ENCODE measurements at regions not wholly inside any gene's neighbourhood (a gene's known extent, or its start where the extent isn't known, plus 50 kb on each side); places are given as distances from the start of the nearest gene placed in this dataset.

DNA sequence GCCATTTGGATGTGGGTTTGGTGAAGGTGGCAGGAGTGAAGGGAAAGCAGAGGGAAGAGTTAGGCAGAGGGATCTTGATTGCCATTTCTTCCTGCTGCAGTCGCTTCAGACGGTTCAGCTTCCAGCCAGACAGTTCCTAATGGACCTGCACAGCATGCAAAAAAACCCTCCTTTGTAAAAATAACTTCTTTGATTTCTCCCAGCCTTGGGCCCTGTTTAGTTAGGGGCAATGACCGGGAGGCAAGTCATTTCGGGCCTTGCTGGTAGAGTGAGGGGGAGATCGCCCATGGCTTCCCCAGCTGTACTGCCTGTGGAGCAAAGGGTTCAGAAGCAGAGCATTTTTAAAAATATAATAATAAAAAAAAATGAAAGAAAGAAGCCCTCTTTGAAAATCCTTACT, 67.2 kb upstream of the TLE1 start:
- no peak overlapping the region for H3K27ac ChIP-seq
- H3K4me3 ChIP-seq: no peak overlapping the region
- no peaks in the 10 kb centered on the region for H3K4me1 ChIP-seq
- TF ChIP-seq EP300 (IDR thresholded peaks at IDR 0.05) (no peak), CTCF (IDR thresholded peaks at IDR 0.05) (no peak), POLR2A (IDR thresholded peaks at IDR 0.05) (no peak), POLR2AphosphoS5 (IDR thresholded peaks at IDR 0.05) (no peak)
- 96 to 97% methylated on average over 5 of the region's 5 CpGs for WGBS, 2 donors
- no peak for DNase-seq
- intact Hi-C loops (cut with DNase I): no loop called here
- H3K36me3 ChIP-seq: no peaks in the 10 kb centered on the region
- no peaks in the 10 kb centered on the region for H3K27me3 ChIP-seq
- no peaks in the 10 kb centered on the region for H3K9me3 ChIP-seq

DNA sequence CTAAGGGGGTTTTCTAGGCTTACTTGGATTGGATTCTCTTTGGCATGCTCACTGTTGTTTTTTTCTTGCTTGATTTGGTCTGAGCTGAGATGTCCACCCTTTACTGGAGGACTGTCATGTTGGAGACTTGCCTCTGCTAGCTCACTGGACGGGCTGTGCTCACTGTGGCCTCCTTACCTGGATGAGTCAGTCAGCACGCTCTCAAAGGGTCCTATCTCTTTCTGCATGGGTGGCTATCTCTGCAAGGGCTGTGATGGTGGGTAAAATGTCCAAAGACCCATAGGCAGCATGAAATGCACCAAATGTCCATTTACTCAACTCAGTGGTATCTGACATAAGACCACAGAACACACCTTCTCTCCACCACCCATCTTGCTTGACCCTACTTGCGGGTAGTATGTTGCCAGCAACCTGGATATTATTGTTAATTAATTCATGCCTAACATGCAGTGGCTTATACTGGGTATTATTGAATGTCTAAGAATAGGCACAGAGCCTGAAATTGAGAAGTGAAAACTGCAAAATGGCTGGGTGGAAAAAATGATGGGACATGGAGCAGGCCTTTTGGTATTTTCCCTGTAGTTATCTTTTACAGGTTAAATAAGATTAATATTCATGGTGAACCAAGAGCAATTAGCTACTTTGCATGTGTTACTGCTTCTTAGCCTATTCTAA, 68.9 kb upstream of the TLE1 start:
- Histone ChIP-seq H3K4me1 (no peaks in the 10 kb centered on the region), H3K27ac (no peak overlapping the region), H3K4me3 (no peak overlapping the region), H3K9me3 (no peaks in the 10 kb centered on the region), H3K36me3 (no peaks in the 10 kb centered on the region), H3K27me3 (no peaks in the 10 kb centered on the region)
- no peak for DNase-seq
- TF ChIP-seq POLR2A (IDR thresholded peaks at IDR 0.05): no peak
- no peak for TF ChIP-seq EP300 (IDR thresholded peaks at IDR 0.05)
- no peak for TF ChIP-seq CTCF (IDR thresholded peaks at IDR 0.05)
- no peak for TF ChIP-seq POLR2AphosphoS5 (IDR thresholded peaks at IDR 0.05)
- intact Hi-C loops (cut with DNase I): no loop called here
- 93 to 94% methylated on average over 3 of the region's 3 CpGs for WGBS, 2 donors

GRCh38 chr9:81759680-81760215, 70.4 kb upstream of the TLE1 start:
- Histone ChIP-seq H3K4me3 (no peak overlapping the region), H3K4me1 (no peaks in the 10 kb centered on the region), H3K9me3 (no peaks in the 10 kb centered on the region), H3K36me3 (no peaks in the 10 kb centered on the region), H3K27ac (no peak overlapping the region), H3K27me3 (no peaks in the 10 kb centered on the region)
- WGBS, 2 donors: 73 to 82% methylated on average over 5 of the region's 5 CpGs
- peak; percentile 29 to 76 (median 46) for TF ChIP-seq POLR2AphosphoS5 (IDR thresholded peaks at IDR 0.05)
- peak in 1 of 4 donors; percentile 40 for TF ChIP-seq EP300 (IDR thresholded peaks at IDR 0.05)
- no peak for TF ChIP-seq POLR2A (IDR thresholded peaks at IDR 0.05)
- no peak for DNase-seq
- intact Hi-C loops (cut with DNase I): no loop called here

DNA sequence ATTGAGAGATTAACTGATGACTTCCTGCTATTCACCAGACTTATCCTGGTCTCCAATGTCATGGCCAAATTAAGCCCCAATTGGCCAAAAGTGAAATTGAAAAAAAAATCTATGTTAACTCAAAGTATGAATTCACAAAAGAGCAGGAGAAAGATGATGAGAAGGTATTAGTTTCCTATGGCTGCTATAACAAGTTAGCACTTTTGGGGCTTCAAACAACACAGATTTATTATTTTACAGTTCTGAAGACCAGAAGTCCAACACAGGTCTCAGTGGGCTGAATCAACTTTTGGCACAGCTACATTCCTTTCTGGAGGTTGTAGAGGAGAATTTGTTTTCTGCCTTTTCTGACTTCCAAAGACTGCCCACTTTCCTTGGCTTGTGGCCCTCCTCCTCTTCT, 78.6 kb upstream of the TLE1 start:
- Histone ChIP-seq H3K4me1 (no peaks in the 10 kb centered on the region), H3K36me3 (no peaks in the 10 kb centered on the region), H3K27ac (no peak overlapping the region), H3K9me3 (peaks cover 0 to 3% (median 0%) of the 10 kb centered on the region in 4 donors), H3K4me3 (no peak overlapping the region), H3K27me3 (no peaks in the 10 kb centered on the region)
- TF ChIP-seq EP300 (IDR thresholded peaks at IDR 0.05): no peak
- no peak for TF ChIP-seq POLR2AphosphoS5 (IDR thresholded peaks at IDR 0.05)
- TF ChIP-seq CTCF (IDR thresholded peaks at IDR 0.05): no peak
- TF ChIP-seq POLR2A (IDR thresholded peaks at IDR 0.05): no peak
- intact Hi-C loops (cut with DNase I): no loop called here
- DNase-seq: no peak

DNA sequence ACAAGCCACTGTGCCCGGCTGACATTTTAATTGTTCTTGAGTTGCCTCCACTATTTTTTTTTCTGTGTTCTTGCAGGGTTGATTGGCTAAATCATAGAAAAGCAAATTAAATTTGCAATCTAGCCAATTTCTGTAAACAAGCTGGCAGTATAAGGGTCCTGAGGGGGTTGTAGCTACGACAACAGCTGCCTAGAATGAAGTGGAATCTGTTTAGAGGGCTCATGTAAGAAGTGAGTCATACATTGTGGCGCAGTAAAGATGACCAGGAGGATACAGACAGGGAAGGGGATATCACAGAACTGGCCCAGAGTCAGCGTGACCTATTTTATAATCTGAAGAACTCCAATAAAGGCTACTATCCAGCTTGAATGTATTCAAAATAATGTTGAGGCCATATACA, 82.2 kb upstream of the TLE1 start:
- H3K27me3 ChIP-seq: no peaks in the 10 kb centered on the region
- TF ChIP-seq POLR2AphosphoS5 (IDR thresholded peaks at IDR 0.05): no peak
- TF ChIP-seq CTCF (IDR thresholded peaks at IDR 0.05): no peak
- TF ChIP-seq POLR2A (IDR thresholded peaks at IDR 0.05): no peak
- TF ChIP-seq EP300 (IDR thresholded peaks at IDR 0.05): no peak
- no peak for DNase-seq
- no peak overlapping the region for H3K27ac ChIP-seq
- H3K4me1 ChIP-seq: no peaks in the 10 kb centered on the region
- H3K9me3 ChIP-seq: peaks cover 0 to 3% (median 0%) of the 10 kb centered on the region in 4 donors
- intact Hi-C loops (cut with DNase I): no loop called here
- H3K36me3 ChIP-seq: no peaks in the 10 kb centered on the region
- 79 to 87% methylated on average over 4 of the region's 4 CpGs for WGBS, 2 donors
- no peak overlapping the region for H3K4me3 ChIP-seq
